COLO829 (cell line): ENCODE measurements at regions not wholly inside any gene's neighbourhood (a gene's known extent, or its start where the extent isn't known, plus 50 kb on each side); places are given as distances from the start of the nearest gene placed in this dataset.

Experiments used
- DNase-seq: peaks from one replicate; pipeline ENCODE4 v3.0.0; 2012; ENCODE audit warnings: low spot score

GRCh38 chr7:25861601-25862260, 290.3 kb upstream of the NFE2L3 start:
- no peak for DNase-seq

GRCh38 chr7:25862261-25863004, 289.6 kb upstream of the NFE2L3 start:
- DNase-seq = peak; percentile 99

- no peak for DNase-seq
These were observed 288.8 kb upstream of the NFE2L3 start for GRCh38 chr7:25863005-25863728.

GRCh38 chr7:25863729-25864110, 288.3 kb upstream of the NFE2L3 start:
- no peak for DNase-seq

GRCh38 chr7:25864511-25864910, 287.5 kb upstream of the NFE2L3 start:
- no peak for DNase-seq

GRCh38 chr7:25864943-25865751, 286.9 kb upstream of the NFE2L3 start:
- no peak for DNase-seq

- no peak for DNase-seq
These were observed 283.5 kb upstream of the NFE2L3 start for GRCh38 chr7:25868509-25868908.

GRCh38 chr7:25870574-25870973, 281.4 kb upstream of the NFE2L3 start:
- no peak for DNase-seq

GRCh38 chr7:25876092-25876491, 275.9 kb upstream of the NFE2L3 start:
- no peak for DNase-seq

GRCh38 chr7:25877802-25878789, 273.9 kb upstream of the NFE2L3 start:
- DNase-seq = no peak

GRCh38 chr7:25879799-25880198, 272.2 kb upstream of the NFE2L3 start:
- no peak for DNase-seq

GRCh38 chr7:25881317-25882037, 270.5 kb upstream of the NFE2L3 start:
- no peak for DNase-seq

- no peak for DNase-seq
These were observed 269.7 kb upstream of the NFE2L3 start for GRCh38 chr7:25882151-25882773.

GRCh38 chr7:25884265-25884828, 267.7 kb upstream of the NFE2L3 start:
- no peak for DNase-seq

GRCh38 chr7:25885057-25885576, 266.9 kb upstream of the NFE2L3 start:
- no peak for DNase-seq

- no peak for DNase-seq
These were observed 265.4 kb upstream of the NFE2L3 start for GRCh38 chr7:25886387-25887240.

GRCh38 chr7:25887266-25887665, 264.7 kb upstream of the NFE2L3 start:
- no peak for DNase-seq
